ENCODE measurements at regions not wholly inside any gene's neighbourhood (a gene's known extent, or its start where the extent isn't known, plus 50 kb on each side); places are given as distances from the start of the nearest gene placed in this dataset.

DNA sequence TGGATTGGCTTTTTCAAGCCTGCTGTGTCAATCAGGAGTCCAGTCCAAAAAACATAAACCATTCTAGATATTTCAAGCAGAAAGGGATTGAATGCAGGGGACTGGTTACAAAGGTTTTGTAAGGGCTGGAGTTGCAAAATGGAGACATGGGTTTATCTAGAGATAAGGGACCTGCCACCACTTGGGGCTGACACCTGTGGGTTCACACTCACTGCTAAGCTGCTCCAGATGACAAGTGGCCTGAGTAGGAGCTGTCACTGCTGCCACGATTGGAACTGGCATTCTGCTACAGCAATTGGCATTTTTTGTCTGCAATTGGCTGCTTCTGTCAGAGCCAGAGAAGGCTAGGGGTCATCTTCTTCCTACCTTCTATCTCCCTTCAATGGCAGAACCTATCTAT is 66.3 kb upstream of the ZFR start:
- TF ChIP-seq, protein P1, sequence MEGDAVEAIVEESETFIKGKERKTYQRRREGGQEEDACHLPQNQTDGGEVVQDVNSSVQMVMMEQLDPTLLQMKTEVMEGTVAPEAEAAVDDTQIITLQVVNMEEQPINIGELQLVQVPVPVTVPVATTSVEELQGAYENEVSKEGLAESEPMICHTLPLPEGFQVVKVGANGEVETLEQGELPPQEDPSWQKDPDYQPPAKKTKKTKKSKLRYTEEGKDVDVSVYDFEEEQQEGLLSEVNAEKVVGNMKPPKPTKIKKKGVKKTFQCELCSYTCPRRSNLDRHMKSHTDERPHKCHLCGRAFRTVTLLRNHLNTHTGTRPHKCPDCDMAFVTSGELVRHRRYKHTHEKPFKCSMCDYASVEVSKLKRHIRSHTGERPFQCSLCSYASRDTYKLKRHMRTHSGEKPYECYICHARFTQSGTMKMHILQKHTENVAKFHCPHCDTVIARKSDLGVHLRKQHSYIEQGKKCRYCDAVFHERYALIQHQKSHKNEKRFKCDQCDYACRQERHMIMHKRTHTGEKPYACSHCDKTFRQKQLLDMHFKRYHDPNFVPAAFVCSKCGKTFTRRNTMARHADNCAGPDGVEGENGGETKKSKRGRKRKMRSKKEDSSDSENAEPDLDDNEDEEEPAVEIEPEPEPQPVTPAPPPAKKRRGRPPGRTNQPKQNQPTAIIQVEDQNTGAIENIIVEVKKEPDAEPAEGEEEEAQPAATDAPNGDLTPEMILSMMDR (IDR thresholded peaks at IDR 0.05) = no peak
- no peak for TF ChIP-seq POLR2A (IDR thresholded peaks at IDR 0.05)
